ENCODE measurements at regions not wholly inside any gene's neighbourhood (a gene's known extent, or its start where the extent isn't known, plus 50 kb on each side); places are given as distances from the start of the nearest gene placed in this dataset.
"Not testable (repeated sequence)": the region's sequence is repeated elsewhere in the genome, so short reads cannot be mapped to it uniquely, and the experiment has no call there.

DNA sequence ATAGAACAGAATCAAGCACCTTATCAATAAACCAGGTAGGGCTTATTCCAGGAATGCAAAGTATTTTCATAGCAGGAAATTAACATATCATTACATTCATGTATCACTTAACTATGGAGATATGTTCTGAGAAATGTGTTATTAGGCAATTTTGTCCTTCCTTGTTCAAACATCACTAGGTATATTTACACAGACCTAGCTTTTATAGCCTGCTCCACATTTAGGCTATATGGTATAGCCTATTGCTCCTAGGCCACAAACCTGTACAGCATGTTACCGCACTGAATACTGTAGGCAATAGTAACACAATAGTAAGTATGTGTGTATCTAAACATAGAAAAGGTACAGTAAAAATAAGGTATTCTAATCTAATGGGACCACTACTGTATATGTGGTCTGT, 82.8 kb upstream of the KCTD1 start:
- TF ChIP-seq, protein P1, sequence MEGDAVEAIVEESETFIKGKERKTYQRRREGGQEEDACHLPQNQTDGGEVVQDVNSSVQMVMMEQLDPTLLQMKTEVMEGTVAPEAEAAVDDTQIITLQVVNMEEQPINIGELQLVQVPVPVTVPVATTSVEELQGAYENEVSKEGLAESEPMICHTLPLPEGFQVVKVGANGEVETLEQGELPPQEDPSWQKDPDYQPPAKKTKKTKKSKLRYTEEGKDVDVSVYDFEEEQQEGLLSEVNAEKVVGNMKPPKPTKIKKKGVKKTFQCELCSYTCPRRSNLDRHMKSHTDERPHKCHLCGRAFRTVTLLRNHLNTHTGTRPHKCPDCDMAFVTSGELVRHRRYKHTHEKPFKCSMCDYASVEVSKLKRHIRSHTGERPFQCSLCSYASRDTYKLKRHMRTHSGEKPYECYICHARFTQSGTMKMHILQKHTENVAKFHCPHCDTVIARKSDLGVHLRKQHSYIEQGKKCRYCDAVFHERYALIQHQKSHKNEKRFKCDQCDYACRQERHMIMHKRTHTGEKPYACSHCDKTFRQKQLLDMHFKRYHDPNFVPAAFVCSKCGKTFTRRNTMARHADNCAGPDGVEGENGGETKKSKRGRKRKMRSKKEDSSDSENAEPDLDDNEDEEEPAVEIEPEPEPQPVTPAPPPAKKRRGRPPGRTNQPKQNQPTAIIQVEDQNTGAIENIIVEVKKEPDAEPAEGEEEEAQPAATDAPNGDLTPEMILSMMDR (IDR thresholded peaks at IDR 0.05; ENCODE audit: low read depth, low read length), result no peak
- Histone ChIP-seq H3K4me1 (ENCODE audit: low read depth) (no peaks in the 10 kb centered on the region), H3K4me3 (no peak overlapping the region), H3K9me3 (ENCODE audit: low read depth) (no peaks in the 10 kb centered on the region), H3K27me3 (peaks cover 7% of the 10 kb centered on the region), H3K36me3 (no peaks in the 10 kb centered on the region), H3K27ac (no peak overlapping the region)
- DNase-seq (ENCODE audit: low read depth in 1 of 2, low spot score in 1 of 2), result no peak

GRCh38 chr18:26630596-26630995, 82.2 kb upstream of the KCTD1 start:
- Histone ChIP-seq H3K4me3 (no peak overlapping the region), H3K4me1 (ENCODE audit: low read depth) (no peaks in the 10 kb centered on the region), H3K27me3 (peaks cover 6% of the 10 kb centered on the region), H3K9me3 (ENCODE audit: low read depth) (no peaks in the 10 kb centered on the region), H3K27ac (no peak overlapping the region), H3K36me3 (no peaks in the 10 kb centered on the region)
- TF ChIP-seq, protein P1 (IDR thresholded peaks at IDR 0.05; ENCODE audit: low read depth, low read length), result no peak
- no peak for DNase-seq (ENCODE audit: low read depth in 1 of 2, low spot score in 1 of 2)

DNA sequence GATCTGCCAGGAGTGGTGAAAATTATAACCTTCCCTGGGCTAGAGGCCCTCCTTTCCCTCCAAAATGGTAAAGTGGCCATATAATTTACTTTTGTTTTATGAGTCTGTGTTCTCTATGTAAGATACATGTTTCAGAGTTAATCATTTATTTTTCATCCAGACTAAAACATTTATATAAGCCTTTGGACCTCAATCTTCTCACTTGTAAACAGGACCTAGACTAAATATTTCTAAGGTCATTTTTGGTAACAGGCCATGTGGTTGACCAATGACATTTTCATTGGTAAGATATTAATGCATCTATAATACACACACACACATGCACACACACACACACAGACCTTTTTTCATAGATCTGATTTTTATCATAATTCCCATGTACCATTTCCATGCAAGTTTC, 79.7 kb upstream of the KCTD1 start:
- no peaks in the 10 kb centered on the region for H3K36me3 ChIP-seq
- no peaks in the 10 kb centered on the region for H3K4me1 ChIP-seq (ENCODE audit: low read depth)
- TF ChIP-seq, protein P1 (IDR thresholded peaks at IDR 0.05; ENCODE audit: low read depth, low read length), result no peak
- no peaks in the 10 kb centered on the region for H3K9me3 ChIP-seq (ENCODE audit: low read depth)
- no peaks in the 10 kb centered on the region for H3K27me3 ChIP-seq
- DNase-seq (ENCODE audit: low read depth in 1 of 2, low spot score in 1 of 2), result no peak
- no peak overlapping the region for H3K4me3 ChIP-seq
- no peak overlapping the region for H3K27ac ChIP-seq

- Histone ChIP-seq H3K4me3 (no peak overlapping the region), H3K27me3 (no peaks in the 10 kb centered on the region), H3K4me1 (ENCODE audit: low read depth) (no peaks in the 10 kb centered on the region), H3K27ac (no peak overlapping the region), H3K9me3 (ENCODE audit: low read depth) (no peaks in the 10 kb centered on the region), H3K36me3 (no peaks in the 10 kb centered on the region)
- DNase-seq (ENCODE audit: low read depth in 1 of 2, low spot score in 1 of 2), result no peak
- TF ChIP-seq, protein P1 (IDR thresholded peaks at IDR 0.05; ENCODE audit: low read depth, low read length), result no peak
These were observed 76.1 kb upstream of the KCTD1 start for GRCh38 chr18:26624443-26624842.

- not testable (repeated sequence) for H3K4me1 ChIP-seq (ENCODE audit: low read depth); H3K27me3 ChIP-seq; H3K36me3 ChIP-seq; H3K9me3 ChIP-seq (ENCODE audit: low read depth); H3K4me3 ChIP-seq; DNase-seq (ENCODE audit: low read depth in 1 of 2, low spot score in 1 of 2); H3K27ac ChIP-seq
These were observed 75.0 kb upstream of the KCTD1 start for GRCh38 chr18:26623314-26623713.

DNA sequence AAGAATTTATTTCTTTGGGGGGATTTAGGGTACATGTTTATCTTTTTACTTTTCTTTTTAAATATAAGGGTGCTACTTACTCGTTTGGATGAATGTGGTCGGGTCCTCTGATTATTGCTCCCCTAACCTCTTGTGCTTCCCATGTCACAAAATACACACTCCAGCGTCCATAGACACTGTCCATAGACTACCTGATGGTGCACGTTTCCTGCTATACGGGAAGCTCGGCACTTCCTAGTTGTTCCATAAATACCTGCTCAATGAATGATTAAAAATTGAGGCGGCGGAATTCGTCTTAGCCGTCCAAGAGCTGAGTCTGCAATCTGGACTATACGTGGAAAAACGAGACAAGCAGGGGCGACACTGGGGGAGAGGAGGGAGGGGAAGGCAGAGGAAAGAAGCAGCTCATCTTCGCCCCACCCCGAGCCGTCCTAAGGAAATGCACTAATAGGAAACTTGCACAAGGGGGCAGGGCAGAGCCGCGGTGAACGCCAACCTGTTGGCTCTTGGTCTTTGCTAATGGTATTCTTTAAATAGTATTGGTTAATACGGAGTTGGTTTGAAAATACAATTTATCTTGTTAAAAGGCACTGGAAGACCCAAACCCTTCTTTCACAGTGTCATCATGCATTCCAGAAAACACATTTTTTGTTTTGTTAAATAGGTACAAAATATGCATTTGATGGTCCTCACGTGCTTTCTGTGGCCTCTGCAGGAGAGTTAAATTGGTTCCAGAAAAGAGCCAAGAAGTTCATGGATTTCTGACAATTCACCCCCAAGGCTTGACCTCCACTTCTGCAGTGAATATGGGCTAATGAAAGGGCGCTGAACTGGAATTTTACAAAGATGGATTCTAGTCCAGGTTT, 73.0 kb upstream of the KCTD1 start:
- H3K4me3 ChIP-seq, result no peak overlapping the region
- H3K27me3 ChIP-seq, result no peaks in the 10 kb centered on the region
- TF ChIP-seq, protein P1 (IDR thresholded peaks at IDR 0.05; ENCODE audit: low read depth, low read length), result peak; percentile 74
- peak; percentile 56 to 65 for DNase-seq (ENCODE audit: low read depth in 1 of 2, low spot score in 1 of 2)
- H3K27ac ChIP-seq, result no peak overlapping the region
- H3K9me3 ChIP-seq (ENCODE audit: low read depth), result no peaks in the 10 kb centered on the region
- no peaks in the 10 kb centered on the region for H3K4me1 ChIP-seq (ENCODE audit: low read depth)
- no peaks in the 10 kb centered on the region for H3K36me3 ChIP-seq
